ENCODE measurements at regions not wholly inside any gene's neighbourhood (a gene's known extent, or its start where the extent isn't known, plus 50 kb on each side); places are given as distances from the start of the nearest gene placed in this dataset.

GRCh38 chr12:108459149-108459548 lies 55.9 kb upstream of the FICD start:
- TF ChIP-seq STAT5B (CRISPR knock-in tag; IDR thresholded peaks at IDR 0.05) = no peak
- no peak for TF ChIP-seq CBX5 (IDR thresholded peaks at IDR 0.05; ENCODE audit: borderline replicate concordance, low read depth)
- no peak for TF ChIP-seq ZNF639 (CRISPR knock-in tag; conservative IDR thresholded peaks at IDR 0.05 in 1 of 2, IDR thresholded peaks at IDR 0.05 in 1 of 2)
- TF ChIP-seq RAD51 (IDR thresholded peaks at IDR 0.05; ENCODE audit: borderline replicate concordance, low read depth) = no peak
- TF ChIP-seq HDAC6 (IDR thresholded peaks at IDR 0.05; ENCODE audit: low read depth, low read length) = no peak
- no peak for TF ChIP-seq SMC3 (conservative IDR thresholded peaks at IDR 0.05; ENCODE audit: insufficient read depth, low read depth, low read length)
- TF ChIP-seq, protein P1, sequence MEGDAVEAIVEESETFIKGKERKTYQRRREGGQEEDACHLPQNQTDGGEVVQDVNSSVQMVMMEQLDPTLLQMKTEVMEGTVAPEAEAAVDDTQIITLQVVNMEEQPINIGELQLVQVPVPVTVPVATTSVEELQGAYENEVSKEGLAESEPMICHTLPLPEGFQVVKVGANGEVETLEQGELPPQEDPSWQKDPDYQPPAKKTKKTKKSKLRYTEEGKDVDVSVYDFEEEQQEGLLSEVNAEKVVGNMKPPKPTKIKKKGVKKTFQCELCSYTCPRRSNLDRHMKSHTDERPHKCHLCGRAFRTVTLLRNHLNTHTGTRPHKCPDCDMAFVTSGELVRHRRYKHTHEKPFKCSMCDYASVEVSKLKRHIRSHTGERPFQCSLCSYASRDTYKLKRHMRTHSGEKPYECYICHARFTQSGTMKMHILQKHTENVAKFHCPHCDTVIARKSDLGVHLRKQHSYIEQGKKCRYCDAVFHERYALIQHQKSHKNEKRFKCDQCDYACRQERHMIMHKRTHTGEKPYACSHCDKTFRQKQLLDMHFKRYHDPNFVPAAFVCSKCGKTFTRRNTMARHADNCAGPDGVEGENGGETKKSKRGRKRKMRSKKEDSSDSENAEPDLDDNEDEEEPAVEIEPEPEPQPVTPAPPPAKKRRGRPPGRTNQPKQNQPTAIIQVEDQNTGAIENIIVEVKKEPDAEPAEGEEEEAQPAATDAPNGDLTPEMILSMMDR (IDR thresholded peaks at IDR 0.05 in 2 of 3, conservative IDR thresholded peaks at IDR 0.05 in 1 of 3; ENCODE audit: insufficient read depth in 2 of 3, low read depth in 1 of 3, low read length in 3 of 3) = no peak
- no peak for TF ChIP-seq SIN3A (IDR thresholded peaks at IDR 0.05; ENCODE audit: borderline replicate concordance in 2 of 2, control insufficient read depth in 1 of 2, low read depth in 2 of 2, low read length in 2 of 2)
- TF ChIP-seq STAT5A (IDR thresholded peaks at IDR 0.05; ENCODE audit: borderline replicate concordance, low read length) = no peak

Data from K562 (cell line).